BLaER1 (cell line): ENCODE measurements at regions not wholly inside any gene's neighbourhood (a gene's known extent, or its start where the extent isn't known, plus 50 kb on each side); places are given as distances from the start of the nearest gene placed in this dataset.

Experiments
- H3K27ac ChIP-seq: shearing (Covaris generic); formaldehyde crosslinking; 2 replicates; pipeline ENCODE4 v1.8.1; 2022
- H3K27me3 ChIP-seq: shearing (Covaris generic); formaldehyde crosslinking; 2 replicates; pipeline ENCODE4 v1.8.1; 2022
- H3K36me3 ChIP-seq: shearing (Covaris generic); formaldehyde crosslinking; 2 replicates; pipeline ENCODE4 v1.8.1; 2022
- H3K4me1 ChIP-seq: shearing (Covaris generic); formaldehyde crosslinking; 2 replicates; pipeline ENCODE4 v1.8.1; 2022
- H3K4me2 ChIP-seq: shearing (Covaris generic); formaldehyde crosslinking; 2 replicates; pipeline ENCODE4 v1.8.1; 2022
- H3K4me3 ChIP-seq: shearing (Covaris generic); formaldehyde crosslinking; 2 replicates; pipeline ENCODE4 v1.8.1; 2022
- H3K9ac ChIP-seq: shearing (Covaris generic); formaldehyde crosslinking; 2 replicates; pipeline ENCODE4 v1.8.1; 2022
- H3K9me3 ChIP-seq: shearing (Covaris generic); formaldehyde crosslinking; 2 replicates; pipeline ENCODE4 v1.8.1; 2022
- H4K20me1 ChIP-seq: shearing (Covaris generic); formaldehyde crosslinking; 2 replicates; pipeline ENCODE4 v1.8.1; 2022
- Cebpa-rat ChIP-seq: shearing (Covaris generic); IDR thresholded peaks from 2 replicates; pipeline ENCODE4 v1.8.1; 2022

GRCh38 chr6:122026582-122027369, 372.7 kb upstream of the HSF2 start:
- Histone ChIP-seq H3K4me3 (no peak overlapping the region), H3K27me3 (no peaks in the 10 kb centered on the region), H3K9ac (no peak overlapping the region), H3K9me3 (no peaks in the 10 kb centered on the region), H3K27ac (no peak overlapping the region), H3K36me3 (no peaks in the 10 kb centered on the region), H3K4me2 (no peak overlapping the region), H3K4me1 (no peaks in the 10 kb centered on the region), H4K20me1 (no peaks in the 10 kb centered on the region)
- no peak for TF ChIP-seq Cebpa-rat

GRCh38 chr6:122028933-122029522, 370.4 kb upstream of the HSF2 start:
- no peaks in the 10 kb centered on the region for H3K27me3 ChIP-seq
- H3K27ac ChIP-seq: no peak overlapping the region
- no peaks in the 10 kb centered on the region for H4K20me1 ChIP-seq
- H3K4me3 ChIP-seq: no peak overlapping the region
- no peaks in the 10 kb centered on the region for H3K4me1 ChIP-seq
- TF ChIP-seq Cebpa-rat: no peak
- no peaks in the 10 kb centered on the region for H3K9me3 ChIP-seq
- H3K9ac ChIP-seq: no peak overlapping the region
- H3K36me3 ChIP-seq: no peaks in the 10 kb centered on the region
- no peak overlapping the region for H3K4me2 ChIP-seq

- TF ChIP-seq Cebpa-rat: no peak
- Histone ChIP-seq H3K9me3 (no peaks in the 10 kb centered on the region), H3K4me1 (no peaks in the 10 kb centered on the region), H3K36me3 (no peaks in the 10 kb centered on the region), H3K4me2 (no peak overlapping the region), H3K27me3 (no peaks in the 10 kb centered on the region), H3K27ac (no peak overlapping the region), H3K4me3 (no peak overlapping the region), H3K9ac (no peak overlapping the region), H4K20me1 (no peaks in the 10 kb centered on the region)
Observed at GRCh38 chr6:122033564-122034181, 365.8 kb upstream of the HSF2 start.

GRCh38 chr6:122035173-122035572, 364.3 kb upstream of the HSF2 start:
- H3K4me2 ChIP-seq: no peak overlapping the region
- no peak overlapping the region for H3K27ac ChIP-seq
- no peaks in the 10 kb centered on the region for H3K4me1 ChIP-seq
- H3K9ac ChIP-seq: no peak overlapping the region
- no peaks in the 10 kb centered on the region for H3K27me3 ChIP-seq
- no peak for TF ChIP-seq Cebpa-rat
- H4K20me1 ChIP-seq: no peaks in the 10 kb centered on the region
- no peaks in the 10 kb centered on the region for H3K36me3 ChIP-seq
- no peak overlapping the region for H3K4me3 ChIP-seq
- H3K9me3 ChIP-seq: no peaks in the 10 kb centered on the region

- Histone ChIP-seq H3K4me1 (no peaks in the 10 kb centered on the region), H3K27ac (no peak overlapping the region), H3K9ac (no peak overlapping the region), H3K27me3 (no peaks in the 10 kb centered on the region), H3K9me3 (no peaks in the 10 kb centered on the region), H3K4me3 (no peak overlapping the region), H3K36me3 (no peaks in the 10 kb centered on the region), H3K4me2 (no peak overlapping the region), H4K20me1 (no peaks in the 10 kb centered on the region)
- TF ChIP-seq Cebpa-rat: no peak
Observed at GRCh38 chr6:122040261-122040660, 359.2 kb upstream of the HSF2 start.

GRCh38 chr6:122042380-122042779, 357.1 kb upstream of the HSF2 start:
- Histone ChIP-seq H3K4me2 (no peak overlapping the region), H4K20me1 (no peaks in the 10 kb centered on the region), H3K4me1 (no peaks in the 10 kb centered on the region), H3K27me3 (no peaks in the 10 kb centered on the region), H3K27ac (no peak overlapping the region), H3K4me3 (no peak overlapping the region), H3K9me3 (no peaks in the 10 kb centered on the region), H3K36me3 (no peaks in the 10 kb centered on the region), H3K9ac (no peak overlapping the region)
- no peak for TF ChIP-seq Cebpa-rat

- no peak overlapping the region for H3K4me3 ChIP-seq
- no peaks in the 10 kb centered on the region for H4K20me1 ChIP-seq
Observed at GRCh38 chr6:122042960-122043735, 356.3 kb upstream of the HSF2 start.

GRCh38 chr6:122048570-122048969, 350.9 kb upstream of the HSF2 start:
- TF ChIP-seq Cebpa-rat: no peak
- Histone ChIP-seq H3K4me1 (no peaks in the 10 kb centered on the region), H3K9me3 (no peaks in the 10 kb centered on the region), H3K9ac (no peak overlapping the region), H3K27me3 (no peaks in the 10 kb centered on the region), H3K36me3 (no peaks in the 10 kb centered on the region), H3K4me3 (no peak overlapping the region), H4K20me1 (no peaks in the 10 kb centered on the region), H3K27ac (no peak overlapping the region), H3K4me2 (no peak overlapping the region)

More at GRCh38 chr6:122042960-122043735, 356.3 kb upstream of the HSF2 start:
- Histone ChIP-seq H3K4me1 (no peaks in the 10 kb centered on the region), H3K4me2 (no peak overlapping the region), H3K9me3 (no peaks in the 10 kb centered on the region), H3K36me3 (no peaks in the 10 kb centered on the region), H3K27ac (no peak overlapping the region), H3K27me3 (no peaks in the 10 kb centered on the region), H3K9ac (no peak overlapping the region)
- no peak for TF ChIP-seq Cebpa-rat

GRCh38 chr6:122049341-122049740, 350.1 kb upstream of the HSF2 start:
- Histone ChIP-seq H3K4me1 (no peaks in the 10 kb centered on the region), H3K27ac (no peak overlapping the region), H3K27me3 (no peaks in the 10 kb centered on the region), H3K9me3 (no peaks in the 10 kb centered on the region), H4K20me1 (no peaks in the 10 kb centered on the region), H3K4me2 (no peak overlapping the region), H3K36me3 (no peaks in the 10 kb centered on the region), H3K9ac (no peak overlapping the region), H3K4me3 (no peak overlapping the region)
- TF ChIP-seq Cebpa-rat: no peak
